T-helper 1 cell treated with Interleukin-12 subunit alpha and Interleukin-12 subunit beta and Interleukin-4 antibody, amounts not matched to agents 30 μg/mL and 1 μg/mL, for 36 hours (primary cell): ENCODE measurements at regions not wholly inside any gene's neighbourhood (a gene's known extent, or its start where the extent isn't known, plus 50 kb on each side); places are given as distances from the start of the nearest gene placed in this dataset.
"Not testable (repeated sequence)": the region's sequence is repeated elsewhere in the genome, so short reads cannot be mapped to it uniquely, and the experiment has no call there.

Experiments
- H3K27ac Mint-ChIP-seq: one replicate; pipeline ENCODE4 v1.8.0; 2021; ENCODE audit warnings: mild to moderate bottlenecking, mixed read lengths
- H3K27me3 Mint-ChIP-seq: one replicate; pipeline ENCODE4 v1.8.0; 2021; ENCODE audit warnings: low read depth, mixed read lengths
- H3K36me3 Mint-ChIP-seq: one replicate; pipeline ENCODE4 v1.8.0; 2021; ENCODE audit warnings: low read depth, mixed read lengths
- H3K4me1 Mint-ChIP-seq: one replicate; pipeline ENCODE4 v1.8.0; 2021; ENCODE audit warnings: low read depth, mixed read lengths
- H3K4me3 Mint-ChIP-seq: one replicate; pipeline ENCODE4 v1.8.0; 2021; ENCODE audit warnings: mild to moderate bottlenecking, moderate library complexity, mixed read lengths
- H3K9me3 Mint-ChIP-seq: one replicate; pipeline ENCODE4 v1.8.0; 2021; ENCODE audit warnings: mixed read lengths

DNA sequence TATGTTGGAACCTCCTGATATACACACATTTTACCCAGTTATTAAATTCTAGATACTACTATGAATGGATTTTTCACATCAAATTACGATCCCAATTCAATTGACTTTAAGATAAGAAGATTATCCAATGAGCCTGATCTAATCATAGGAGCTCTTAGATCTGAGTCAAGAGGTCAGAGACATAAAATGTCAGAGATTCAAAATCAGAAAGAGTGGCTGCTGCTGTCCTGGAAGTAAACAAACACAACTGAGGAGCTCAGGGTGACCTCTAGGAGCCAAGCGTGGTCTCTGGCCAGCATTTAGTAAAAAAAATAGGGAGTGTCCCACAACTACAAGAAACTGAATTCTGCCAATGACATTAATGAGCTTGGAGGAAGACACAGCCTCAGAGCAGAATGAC is 557.1 kb upstream of the CBLB start:
- Mint-ChIP-seq H3K36me3 (peaks cover 4% of the 10 kb centered on the region), H3K4me3 (no peak overlapping the region), H3K27me3 (no peaks in the 10 kb centered on the region), H3K9me3 (peaks cover 10% of the 10 kb centered on the region), H3K27ac (no peak overlapping the region), H3K4me1 (peaks cover 31% of the 10 kb centered on the region)

DNA sequence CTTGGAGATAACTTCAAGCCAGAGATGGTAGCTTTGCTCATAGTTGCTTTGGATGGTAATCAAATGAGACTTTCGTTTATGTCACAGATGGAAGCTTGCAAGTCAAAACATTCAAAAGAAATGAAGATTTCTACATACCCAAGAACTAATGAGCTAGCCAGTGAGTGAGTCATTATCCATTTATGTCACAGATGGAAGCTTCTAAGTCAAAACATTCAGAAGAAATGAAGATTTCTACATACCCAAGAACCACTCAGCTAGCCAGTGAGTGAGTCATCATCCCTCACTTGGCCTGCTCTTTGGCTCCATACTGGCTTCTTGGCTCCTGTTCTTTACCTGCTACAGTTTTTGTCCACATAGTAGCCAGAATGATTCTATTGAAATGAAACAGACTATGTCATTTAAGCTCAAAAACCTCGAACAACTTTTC is 559.8 kb upstream of the CBLB start:
- no peak overlapping the region for H3K4me3 Mint-ChIP-seq
- peaks cover 28% of the 10 kb centered on the region for H3K4me1 Mint-ChIP-seq
- H3K27me3 Mint-ChIP-seq: no peaks in the 10 kb centered on the region
- peaks cover 2% of the 10 kb centered on the region for H3K36me3 Mint-ChIP-seq
- no peak overlapping the region for H3K27ac Mint-ChIP-seq
- H3K9me3 Mint-ChIP-seq: no peaks in the 10 kb centered on the region

DNA sequence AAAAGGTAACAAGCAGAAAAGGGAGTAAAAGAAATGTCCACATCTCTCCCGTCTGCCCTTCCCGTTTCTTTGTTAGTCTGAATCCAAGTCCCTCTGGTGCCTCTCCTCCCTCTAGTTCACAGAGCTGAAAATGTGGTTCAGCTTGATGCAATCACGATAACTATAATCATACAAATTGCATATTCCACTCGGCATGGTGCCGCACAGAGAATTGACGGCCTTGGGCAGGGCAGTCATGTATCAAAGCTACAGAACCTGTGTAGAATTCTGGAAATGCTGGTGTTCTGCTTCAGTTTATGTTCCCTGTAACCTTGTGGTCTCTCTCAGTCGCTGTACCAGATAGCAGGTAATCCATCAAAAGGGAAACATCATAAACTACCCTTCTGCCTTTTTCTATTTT is 562.9 kb upstream of the CBLB start:
- peaks cover 2% of the 10 kb centered on the region for H3K36me3 Mint-ChIP-seq
- no peak overlapping the region for H3K4me3 Mint-ChIP-seq
- H3K9me3 Mint-ChIP-seq: peaks cover 8% of the 10 kb centered on the region
- peaks cover 15% of the 10 kb centered on the region for H3K4me1 Mint-ChIP-seq
- no peaks in the 10 kb centered on the region for H3K27me3 Mint-ChIP-seq
- H3K27ac Mint-ChIP-seq: no peak overlapping the region

DNA sequence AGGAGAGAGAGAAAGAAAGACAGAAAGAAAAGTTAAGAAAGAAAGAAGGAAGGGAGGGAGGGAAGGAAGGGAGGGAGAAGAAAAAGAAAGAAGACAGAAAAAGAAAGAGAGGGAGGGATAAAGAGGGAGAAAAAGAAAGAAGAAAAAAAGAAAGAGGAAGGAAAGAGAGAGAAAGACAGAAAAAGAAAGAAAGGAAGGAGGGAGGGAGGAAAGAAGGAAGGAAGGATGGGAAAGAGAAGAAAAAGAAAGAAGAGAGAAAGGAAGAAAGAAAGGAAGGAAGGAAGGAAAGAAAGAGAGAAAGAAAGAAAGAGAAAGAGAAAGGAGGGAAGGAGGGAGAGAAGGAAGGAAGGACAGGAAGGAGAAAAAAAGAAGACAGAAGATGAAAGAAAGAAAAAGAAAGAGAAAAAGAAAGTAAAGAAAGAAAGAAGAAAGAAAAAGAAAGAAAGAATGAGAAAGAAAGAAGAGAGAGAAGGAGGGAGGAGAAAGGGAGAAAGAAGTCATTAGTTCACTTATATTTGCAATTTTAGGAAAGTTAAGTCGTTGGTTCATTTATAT is 567.2 kb upstream of the CBLB start:
- Mint-ChIP-seq H3K36me3 (peaks cover 2% of the 10 kb centered on the region), H3K4me1 (peaks cover 5% of the 10 kb centered on the region), H3K27me3 (no peaks in the 10 kb centered on the region), H3K9me3 (peaks cover 8% of the 10 kb centered on the region), H3K4me3 (no peak overlapping the region), H3K27ac (no peak overlapping the region)

DNA sequence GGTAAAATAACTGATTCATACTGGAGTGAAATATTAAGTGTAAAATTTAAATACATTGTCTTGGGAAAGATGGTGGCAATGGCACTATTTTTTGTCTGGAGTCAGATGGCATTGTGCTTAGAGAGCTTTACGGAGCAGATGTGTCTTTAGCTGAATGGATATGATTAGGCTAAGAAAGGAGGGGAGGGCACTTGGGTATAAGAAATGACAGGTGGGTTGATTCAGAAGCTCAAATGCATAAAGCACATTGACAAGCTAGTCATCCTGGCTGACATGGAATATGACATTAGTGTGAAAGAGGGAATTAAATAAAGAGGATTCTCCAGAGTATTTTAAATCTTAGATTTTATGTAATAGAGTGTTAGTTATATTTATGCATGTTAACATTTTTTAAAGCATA is 570.1 kb upstream of the CBLB start:
- Mint-ChIP-seq H3K4me1 (peaks cover 5% of the 10 kb centered on the region), H3K4me3 (no peak overlapping the region), H3K27ac (no peak overlapping the region), H3K27me3 (no peaks in the 10 kb centered on the region), H3K36me3 (peaks cover 2% of the 10 kb centered on the region), H3K9me3 (peaks cover 8% of the 10 kb centered on the region)

DNA sequence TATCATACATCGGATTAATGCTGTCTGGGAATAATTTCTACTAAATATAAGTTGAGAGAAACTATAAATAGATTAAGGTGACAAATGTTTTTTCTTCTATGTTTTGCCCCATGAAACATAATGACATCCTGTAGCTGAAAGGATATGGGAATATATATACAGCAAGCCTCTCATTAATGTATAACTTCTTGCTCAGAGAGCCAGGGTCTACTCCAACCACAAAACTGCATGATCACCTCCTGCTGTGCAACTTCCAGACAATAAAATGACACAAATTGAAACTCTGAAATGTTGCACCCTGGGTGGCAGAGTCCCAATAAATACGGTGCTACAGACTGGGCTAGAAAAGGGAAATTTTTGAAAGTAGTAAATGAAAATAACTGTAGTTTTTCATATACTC is 571.9 kb upstream of the CBLB start:
- no peak overlapping the region for H3K27ac Mint-ChIP-seq

DNA sequence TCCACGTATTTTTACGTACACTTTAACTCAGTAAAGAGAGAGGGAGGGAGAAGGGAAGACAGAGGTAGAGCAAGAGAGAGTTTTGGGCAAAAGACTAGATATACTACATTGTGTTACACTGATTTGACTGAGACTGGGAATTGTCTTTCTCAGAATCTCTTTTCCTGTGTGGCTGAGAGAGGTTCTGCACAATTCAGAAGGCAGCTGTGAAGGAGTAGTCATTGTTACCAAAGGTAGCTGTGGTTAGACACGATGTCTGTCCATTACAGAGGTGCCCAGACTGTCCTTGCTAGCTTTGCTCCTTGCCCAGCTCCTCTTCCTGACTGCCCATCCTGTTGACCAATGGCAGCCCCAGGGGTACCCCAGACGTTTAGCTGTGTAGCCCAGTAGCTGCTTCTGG is 577.5 kb upstream of the CBLB start:
- H3K4me3 Mint-ChIP-seq: no peak overlapping the region
- H3K4me1 Mint-ChIP-seq: peaks cover 1% of the 10 kb centered on the region
- no peaks in the 10 kb centered on the region for H3K27me3 Mint-ChIP-seq
- no peak overlapping the region for H3K27ac Mint-ChIP-seq
- H3K9me3 Mint-ChIP-seq: peaks cover 16% of the 10 kb centered on the region
- H3K36me3 Mint-ChIP-seq: peaks cover 6% of the 10 kb centered on the region

More for the DNA sequence above, 571.9 kb upstream of the CBLB start:
- H3K27me3 Mint-ChIP-seq: no peaks in the 10 kb centered on the region
- no peaks in the 10 kb centered on the region for H3K9me3 Mint-ChIP-seq
- H3K4me1 Mint-ChIP-seq: peaks cover 4% of the 10 kb centered on the region
- H3K36me3 Mint-ChIP-seq: no peaks in the 10 kb centered on the region
- H3K4me3 Mint-ChIP-seq: no peak overlapping the region

DNA sequence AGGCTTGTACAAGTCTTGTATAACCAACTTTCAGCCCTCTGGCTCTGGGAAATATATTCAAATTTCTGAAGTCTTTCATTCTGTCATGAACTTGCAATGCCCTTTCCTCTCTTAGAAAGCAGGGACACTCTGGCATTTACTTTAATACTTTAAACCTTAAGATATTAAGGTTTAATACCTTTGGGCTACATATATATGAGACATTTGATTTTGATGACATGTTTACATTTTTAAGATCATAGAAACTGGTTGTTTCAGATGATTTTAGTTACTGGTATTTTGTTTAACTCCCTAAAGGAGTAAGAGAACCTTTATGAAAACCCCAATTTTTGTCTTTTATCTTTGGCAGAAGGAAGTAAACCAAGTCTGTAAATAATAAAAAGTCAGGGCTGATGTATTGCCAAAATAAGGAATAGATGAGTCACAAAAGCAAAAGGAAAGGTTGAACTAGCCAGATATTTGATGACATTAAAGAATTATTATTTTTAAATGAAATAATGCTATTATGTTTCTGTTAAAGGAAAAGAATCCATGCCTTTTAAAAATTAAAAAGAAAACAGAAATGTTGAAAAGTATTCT is 579.0 kb upstream of the CBLB start:
- Mint-ChIP-seq H3K4me1 (peaks cover 1% of the 10 kb centered on the region), H3K36me3 (peaks cover 6% of the 10 kb centered on the region)

DNA sequence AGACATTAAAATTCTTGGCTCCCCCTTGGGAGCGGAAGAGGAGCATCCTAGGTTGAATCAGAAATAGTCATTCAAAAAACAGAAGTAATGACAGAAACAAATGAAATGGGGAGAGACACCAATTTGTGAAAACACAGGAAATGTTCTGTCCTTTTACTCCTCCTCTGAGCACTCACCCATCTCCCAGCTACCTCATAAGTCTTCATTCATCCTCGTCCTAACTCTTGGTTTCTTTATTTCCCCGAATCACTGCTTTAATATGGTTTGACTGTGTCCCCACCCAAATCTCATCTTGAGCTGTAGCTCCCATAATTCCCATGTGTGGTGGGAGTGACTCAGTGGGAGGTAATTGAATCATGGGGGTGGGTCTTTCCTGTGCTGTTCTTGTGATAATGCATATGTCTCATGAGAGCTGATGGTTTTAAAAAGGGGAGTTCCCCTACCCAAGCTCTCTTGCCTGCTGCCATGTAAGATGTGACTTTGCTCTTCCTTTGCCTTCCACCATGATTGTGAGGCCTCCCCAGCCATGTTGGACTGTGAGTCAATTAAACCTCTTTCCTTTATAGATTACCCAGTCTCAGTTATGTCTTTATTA is 579.7 kb upstream of the CBLB start:
- H3K27ac Mint-ChIP-seq, H3K36me3 Mint-ChIP-seq, H3K27me3 Mint-ChIP-seq, H3K4me3 Mint-ChIP-seq, H3K4me1 Mint-ChIP-seq: not testable (repeated sequence)
- peaks cover 16% of the 10 kb centered on the region for H3K9me3 Mint-ChIP-seq

More for the DNA sequence above, 579.0 kb upstream of the CBLB start:
- peaks cover 16% of the 10 kb centered on the region for H3K9me3 Mint-ChIP-seq
- no peak overlapping the region for H3K27ac Mint-ChIP-seq
- no peak overlapping the region for H3K4me3 Mint-ChIP-seq
- H3K27me3 Mint-ChIP-seq: no peaks in the 10 kb centered on the region

DNA sequence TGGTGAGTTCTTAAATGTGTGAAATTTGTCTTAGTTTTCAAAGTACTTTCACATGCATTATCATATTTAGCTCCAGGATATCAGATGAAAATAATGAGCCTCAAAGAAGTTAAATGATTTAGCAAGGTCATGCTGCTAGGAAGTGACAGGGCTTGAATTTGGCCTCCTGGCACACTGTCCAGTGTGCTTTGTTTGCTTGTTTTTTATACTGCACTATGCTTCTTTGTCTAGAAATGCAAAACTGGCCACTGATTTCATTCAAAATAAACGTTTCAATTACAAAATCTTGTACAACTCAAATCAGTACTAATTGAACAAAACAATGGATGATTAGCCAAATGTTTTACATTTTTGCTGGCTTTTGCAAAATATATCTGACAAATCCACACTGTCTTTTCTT is 583.3 kb upstream of the CBLB start:
- H3K27me3 Mint-ChIP-seq: no peaks in the 10 kb centered on the region
- H3K9me3 Mint-ChIP-seq: peaks cover 16% of the 10 kb centered on the region
- H3K4me3 Mint-ChIP-seq: no peak overlapping the region
- no peak overlapping the region for H3K27ac Mint-ChIP-seq
- H3K36me3 Mint-ChIP-seq: peaks cover 6% of the 10 kb centered on the region
- peaks cover 3% of the 10 kb centered on the region for H3K4me1 Mint-ChIP-seq

DNA sequence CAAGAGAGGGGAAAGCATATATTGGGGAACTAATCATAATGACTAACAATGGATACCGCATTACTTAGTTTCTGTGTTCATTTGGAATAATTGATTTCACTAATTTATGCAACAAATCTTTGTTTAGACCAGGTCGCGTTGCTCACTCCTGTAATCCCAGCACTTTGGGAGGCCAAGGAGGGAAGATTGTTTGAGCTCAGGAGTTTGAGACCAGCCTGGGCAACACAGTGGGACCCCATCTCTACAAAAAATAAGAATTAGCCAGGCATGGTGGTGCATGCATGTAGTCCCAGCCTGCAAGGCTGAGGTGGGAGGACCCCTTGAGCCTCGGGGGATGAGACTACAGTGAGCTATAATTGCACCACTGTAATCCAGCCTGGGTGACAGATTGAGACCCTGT is 585.7 kb upstream of the CBLB start:
- Mint-ChIP-seq H3K4me3 (no peak overlapping the region), H3K4me1 (peaks cover 12% of the 10 kb centered on the region), H3K27ac (no peak overlapping the region), H3K9me3 (no peaks in the 10 kb centered on the region), H3K36me3 (no peaks in the 10 kb centered on the region), H3K27me3 (no peaks in the 10 kb centered on the region)

DNA sequence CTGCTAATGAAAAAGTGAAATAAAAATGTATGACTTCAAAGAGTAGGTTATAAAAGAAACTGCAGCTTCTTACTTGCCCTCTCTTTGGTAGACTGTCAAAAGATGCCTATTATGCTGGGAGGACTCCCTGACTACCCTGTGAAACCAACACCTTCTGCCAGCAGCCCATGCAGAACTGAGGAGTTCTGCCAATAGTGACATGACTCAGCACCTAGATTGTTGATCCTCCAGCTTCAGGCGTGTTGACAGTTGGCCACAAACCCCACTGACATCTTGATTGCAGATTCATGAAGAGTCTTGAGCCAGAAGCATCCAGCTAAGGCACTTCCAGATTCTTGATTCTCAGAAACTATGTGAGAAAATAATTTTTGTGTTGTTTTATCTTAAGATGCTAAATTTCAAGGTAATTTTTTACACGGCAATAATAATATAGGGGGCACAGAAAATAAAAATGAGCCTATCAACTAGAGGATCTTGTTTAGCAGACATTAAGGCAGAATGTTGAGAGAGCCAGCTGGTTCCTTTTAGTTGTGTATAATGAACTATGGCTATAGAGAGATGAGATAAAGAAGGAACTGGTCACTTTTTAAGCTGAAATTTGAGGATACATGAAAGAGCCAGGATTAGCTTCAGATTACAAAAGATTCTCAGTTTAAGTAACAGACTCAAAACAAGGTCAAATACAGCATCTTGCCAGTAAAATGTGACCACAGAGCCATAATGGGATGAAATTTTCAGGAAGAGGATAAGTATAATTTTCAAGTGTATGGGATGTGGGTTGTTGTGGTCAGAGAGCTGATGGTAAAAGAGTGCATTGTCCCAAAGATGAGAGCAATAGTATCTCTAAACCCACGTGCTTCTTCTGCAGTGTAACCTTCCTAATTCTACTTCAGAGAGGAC is 588.7 kb upstream of the CBLB start:
- H3K36me3 Mint-ChIP-seq: peaks cover 4% of the 10 kb centered on the region
- H3K27ac Mint-ChIP-seq: peak overlapping the region; percentile 17
- peaks cover 12% of the 10 kb centered on the region for H3K4me1 Mint-ChIP-seq
- H3K9me3 Mint-ChIP-seq: peaks cover 14% of the 10 kb centered on the region
- H3K4me3 Mint-ChIP-seq: peak overlapping the region; percentile 4
- no peaks in the 10 kb centered on the region for H3K27me3 Mint-ChIP-seq

DNA sequence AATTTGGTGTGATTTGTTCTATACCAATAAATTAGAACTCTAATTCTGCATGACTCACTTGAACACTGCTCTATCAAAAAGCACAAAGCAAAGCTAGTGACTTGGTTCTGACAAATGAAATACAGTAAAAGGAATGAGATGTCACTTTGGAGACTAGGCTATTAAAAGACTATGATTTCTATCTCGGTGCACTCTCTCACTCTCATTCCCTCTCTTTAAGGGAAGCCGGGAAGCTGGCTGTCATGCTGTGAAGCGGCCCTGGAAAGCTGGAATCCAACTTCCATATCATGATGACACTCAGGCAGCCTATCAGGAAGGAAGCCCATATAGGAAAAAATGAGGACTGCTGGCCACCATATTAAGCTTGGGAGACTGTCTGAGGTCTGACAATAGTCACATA is 590.1 kb upstream of the CBLB start:
- peaks cover 24% of the 10 kb centered on the region for H3K9me3 Mint-ChIP-seq
- no peaks in the 10 kb centered on the region for H3K27me3 Mint-ChIP-seq
- H3K4me3 Mint-ChIP-seq: no peak overlapping the region
- peaks cover 4% of the 10 kb centered on the region for H3K36me3 Mint-ChIP-seq
- peaks cover 12% of the 10 kb centered on the region for H3K4me1 Mint-ChIP-seq
- no peak overlapping the region for H3K27ac Mint-ChIP-seq

DNA sequence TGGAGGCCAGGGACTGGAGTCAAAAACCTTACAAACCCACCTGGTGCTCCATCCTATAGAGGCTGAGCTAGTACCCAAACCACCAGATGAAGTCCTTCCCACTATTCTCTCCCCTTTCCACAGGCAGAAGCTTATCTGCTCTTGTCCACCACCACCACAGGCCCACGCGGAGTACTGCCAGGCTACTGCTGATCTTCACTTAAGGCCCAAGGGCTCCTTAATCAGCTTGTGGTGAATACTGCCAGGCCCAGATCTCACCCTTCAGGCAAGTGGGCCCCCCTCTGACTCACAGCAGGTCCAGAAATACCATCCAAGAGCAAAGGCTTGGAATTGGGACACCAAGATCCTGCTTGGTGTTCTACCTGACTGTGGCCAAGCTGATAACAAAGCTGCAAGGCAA is 598.1 kb upstream of the CBLB start:
- H3K4me3 Mint-ChIP-seq: no peak overlapping the region
- H3K27me3 Mint-ChIP-seq: no peaks in the 10 kb centered on the region
- peaks cover 66% of the 10 kb centered on the region for H3K9me3 Mint-ChIP-seq
- H3K4me1 Mint-ChIP-seq: no peaks in the 10 kb centered on the region
- peaks cover 16% of the 10 kb centered on the region for H3K36me3 Mint-ChIP-seq
- no peak overlapping the region for H3K27ac Mint-ChIP-seq
